ENCODE measurements at regions not wholly inside any gene's neighbourhood (a gene's known extent, or its start where the extent isn't known, plus 50 kb on each side); places are given as distances from the start of the nearest gene placed in this dataset.
A peak's percentile ranks its signal among the peaks of the same experiment; 100 is the strongest.

DNA sequence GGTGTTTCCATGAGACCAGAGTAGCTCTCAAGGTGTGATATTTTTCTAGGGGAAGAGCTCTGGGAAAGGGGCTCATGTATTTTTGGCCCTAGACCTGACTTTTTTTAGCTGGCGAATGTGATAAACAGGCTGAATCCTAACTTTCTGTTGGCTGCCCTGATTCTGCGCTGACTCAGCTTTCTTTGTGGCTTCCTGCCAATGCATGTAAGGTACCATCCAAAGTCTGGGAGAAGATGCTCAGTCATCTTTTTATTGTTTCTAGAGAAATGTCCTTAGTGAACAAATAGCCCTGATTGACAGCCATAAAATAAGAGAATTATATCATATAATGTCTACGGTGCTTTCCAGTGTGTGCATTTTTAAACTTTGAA, 113.6 kb upstream of the MBNL2 start:
- Histone ChIP-seq H3K36me3 (ENCODE audit: control insufficient read depth in 2 of 4, insufficient read depth in 4 of 4, low read length in 3 of 4) (no peaks in the 10 kb centered on the region), H3K4me1 (replicated peaks in 1 of 4; ENCODE audit: control insufficient read depth in 3 of 4, insufficient read depth in 4 of 4, low read length in 3 of 4) (no peaks in the 10 kb centered on the region; a peak in 1 of 7 replicates), H3K79me1 (ENCODE audit: low read depth, low read length) (no peaks in the 10 kb centered on the region), H3K4ac (replicated peaks; ENCODE audit: insufficient read length, low read depth, low read length) (no peak overlapping the region), H3K27ac (ENCODE audit: low read depth, low read length) (no peak overlapping the region), H3K18ac (ENCODE audit: extremely low read depth, low read length) (no peak overlapping the region), H3K4me2 (ENCODE audit: insufficient read depth in 1 of 2, low read depth in 2 of 2, low read length in 2 of 2) (no peak overlapping the region), H4K91ac (replicated peaks; ENCODE audit: insufficient read length, low read length) (no peak overlapping the region), H2BK15ac (ENCODE audit: low read length) (no peak overlapping the region), H3K79me2 (ENCODE audit: control insufficient read depth in 1 of 2, insufficient read depth in 2 of 2, low read length in 2 of 2) (no peaks in the 10 kb centered on the region), H2AK5ac (ENCODE audit: low read depth, low read length) (no peak overlapping the region), H3K9me3 (ENCODE audit: insufficient read depth in 2 of 2, low read depth in 1 of 2, low read length in 1 of 2) (no peaks in the 10 kb centered on the region), H3K4me3 (ENCODE audit: extremely low read depth in 1 of 4, insufficient read depth in 2 of 4, low read depth in 3 of 4, low read length in 4 of 4) (no peak overlapping the region), H3K9ac (replicated peaks in 1 of 4; ENCODE audit: extremely low read depth in 1 of 4, low read depth in 3 of 4, low read length in 3 of 4) (no peak overlapping the region), H2BK5ac (ENCODE audit: low read depth, low read length) (no peak overlapping the region), H3K14ac (ENCODE audit: insufficient read length) (no peak overlapping the region), H3K27me3 (replicated peaks in 1 of 4; ENCODE audit: control insufficient read depth in 3 of 4, extremely low read depth in 1 of 4, insufficient read depth in 3 of 4, low read length in 3 of 4) (no peaks in the 10 kb centered on the region), H2BK20ac (ENCODE audit: low read length) (no peak overlapping the region), H4K5ac (ENCODE audit: insufficient read length, low read depth, low read length) (no peak overlapping the region), H2BK12ac (ENCODE audit: low read depth, low read length) (no peak overlapping the region), H2AFZ (ENCODE audit: low read length) (no peak overlapping the region), H4K8ac (ENCODE audit: extremely low read depth, insufficient read depth, low read length) (no peak overlapping the region), H3K23me2 (ENCODE audit: low read depth, low read length) (no peaks in the 10 kb centered on the region), H2BK120ac (replicated peaks; ENCODE audit: low read depth, low read length) (no peak overlapping the region), H4K20me1 (replicated peaks in 1 of 2; ENCODE audit: control insufficient read depth in 1 of 2, insufficient read depth in 2 of 2, low read length in 2 of 2) (no peaks in the 10 kb centered on the region), H3K23ac (ENCODE audit: insufficient read length) (no peak overlapping the region), H3K56ac (replicated peaks; ENCODE audit: insufficient read length, low read depth, low read length) (no peak overlapping the region)
- WGBS, 2 experiments (ENCODE audit: extremely low coverage in 1 of 2, insufficient coverage in 1 of 2, insufficient read length in 1 of 2, insufficient replicate concordance in 2 of 2, low coverage in 1 of 2, low lambda C conversion rate in 2 of 2, missing lambda C conversion rate in 1 of 2) = 95% methylated on average over 3 of the region's 3 CpGs; no CpG with 5 or more reads in 1 of the 2 experiments
- POLR2A ChIA-PET (ENCODE audit: partially characterized antibody) = no interaction called here
- FAIRE-seq (no peak), DNase-seq (ENCODE audit: low read depth in 1 of 2, low spot score in 2 of 2) (no peak)
- CTCF ChIA-PET (ENCODE audit: partially characterized antibody) = interaction anchor here (0.8 to 13.0 kb wide), 14 partner anchors 19 to 772 kb away, joined by 3 to 105 read pairs (median 6); partner anchors contain the start of gene MBNL2
- peak; percentile 64 for TF ChIP-seq MAFK (IDR thresholded peaks at IDR 0.05; ENCODE audit: low read depth, low read length)
